K562 (cell line): ENCODE measurements at regions not wholly inside any gene's neighbourhood (a gene's known extent, or its start where the extent isn't known, plus 50 kb on each side); places are given as distances from the start of the nearest gene placed in this dataset.

ENCODE experiments used
- BCOR ChIP-seq: fragments of 450-650 bp; IDR thresholded peaks from 2 replicates; pipeline ENCODE4 v1.6.1; 2016
- ETV6 ChIP-seq, 3 experiments: fragments of 150-350 bp in 1 of 3; sonication (generic) in 1 of 3; formaldehyde crosslinking in 1 of 3; IDR thresholded peaks; 2 replicates each; pipeline versions ENCODE4 v1.6.1 to v1.8.0; 2014 to 2022; ENCODE audit warnings: borderline replicate concordance in 2 of 3, low read depth in 2 of 3, antibody characterized with exemption in 1 of 3, low read length in 1 of 3, mild to moderate bottlenecking in 1 of 3, missing genetic modification reagents in 1 of 3
- GABPA ChIP-seq: fragments of 200-800 bp; sonication (Bioruptor generic); conservative IDR thresholded peaks from 2 replicates; pipeline ENCODE4 v1.6.1; 2016; ENCODE audit warnings: low read depth, missing genetic modification characterization, missing compliant biosample characterization
- GATAD2A ChIP-seq: fragments of 450-650 bp; IDR thresholded peaks from 2 replicates; pipeline ENCODE4 v1.6.1; 2017
- GMEB1 ChIP-seq: fragments of 250-450 bp; sonication (Bioruptor Pico); IDR thresholded peaks from 2 replicates; pipeline ENCODE4 v1.4.0; 2020; ENCODE audit warnings: mild to moderate bottlenecking
- MCM2 ChIP-seq: fragments of 450-650 bp; IDR thresholded peaks from 2 replicates; pipeline ENCODE4 v1.6.1; 2017; ENCODE audit warnings: low read depth, mild to moderate bottlenecking
- SOX6 ChIP-seq: fragments of 450-650 bp; IDR thresholded peaks from 2 replicates; pipeline ENCODE4 v1.6.1; 2014; ENCODE audit warnings: mild to moderate bottlenecking
- U2AF2 ChIP-seq: fragments of 200-400 bp; formaldehyde crosslinking; optimal IDR thresholded peaks from 2 replicates; pipeline ENCODE3; 2017; ENCODE audit warnings: low read depth, mild to moderate bottlenecking, low read length
- ZBTB12 ChIP-seq: fragments of 250-450 bp; sonication (Bioruptor Pico); IDR thresholded peaks from 2 replicates; pipeline ENCODE4 v1.4.0; 2020
- ZBTB26 ChIP-seq: fragments of 450-650 bp; formaldehyde crosslinking; IDR thresholded peaks from 2 replicates; pipeline ENCODE4 v1.4.0; 2022; ENCODE audit warnings: missing genetic modification characterization
- ZFP30 ChIP-seq: fragments of 250-450 bp; sonication (Bioruptor Pico); IDR thresholded peaks from 2 replicates; pipeline ENCODE4 v1.8.0; 2022; ENCODE audit warnings: moderate library complexity, mild to moderate bottlenecking, inconsistent platforms, borderline replicate concordance
- ZNF217 ChIP-seq: sonication (generic); formaldehyde crosslinking; IDR thresholded peaks from 2 replicates; pipeline ENCODE4 v1.8.0; 2022; ENCODE audit warnings: mild to moderate bottlenecking, missing genetic modification reagents
- ZNF644 ChIP-seq: fragments of 200-800 bp; sonication (Bioruptor generic); IDR thresholded peaks from 2 replicates; pipeline ENCODE4 v1.6.1; 2016; ENCODE audit warnings: low read depth, missing genetic modification characterization, missing compliant biosample characterization

- no peak for TF ChIP-seq ZNF217
- no peak for TF ChIP-seq ZFP30
- no peak for TF ChIP-seq GATAD2A
- TF ChIP-seq ETV6 (IDR thresholded peaks at IDR 0.05; ENCODE audit: borderline replicate concordance in 1 of 2, low read depth in 2 of 2, low read length in 1 of 2): no peak
- TF ChIP-seq ETV6 (CRISPR knock-in tag; IDR thresholded peaks at IDR 0.05; ENCODE audit: borderline replicate concordance): no peak
- TF ChIP-seq GMEB1 (CRISPR knock-in tag): no peak
- no peak for TF ChIP-seq MCM2
- no peak for TF ChIP-seq SOX6
- TF ChIP-seq ZBTB26 (CRISPR knock-in tag): no peak
- TF ChIP-seq U2AF2: no peak
- TF ChIP-seq BCOR: no peak
- no peak for TF ChIP-seq GABPA
- no peak for TF ChIP-seq ZNF644 (tag)
- no peak for TF ChIP-seq ZBTB12 (CRISPR knock-in tag)
Observed at GRCh38 chr13:59458908-59459579, 704.7 kb downstream of the DIAPH3 start (continued).
